Uterus (tissue), 3 donors: ENCODE measurements at regions not wholly inside any gene's neighbourhood (a gene's known extent, or its start where the extent isn't known, plus 50 kb on each side); places are given as distances from the start of the nearest gene placed in this dataset.

Experiments used
- DNase-seq, 2 donors: peaks; one replicate each; pipeline ENCODE4 v3.0.0-alpha.2; 2019 to 2020
- H3K27ac ChIP-seq, 2 donors: fragments of 200-600 bp; sonication (generic); 1 replicate in 1 of 2; 2 replicates in 1 of 2; pipeline ENCODE4 v1.5.1; 2016 to 2018
- H3K27me3 ChIP-seq, 2 donors: fragments of 200-600 bp; sonication (generic); one replicate each; pipeline ENCODE4 v1.5.1; 2018 to 2019; ENCODE audit warnings: control low read depth in 1 of 2
- H3K36me3 ChIP-seq, 2 donors: fragments of 200-600 bp; sonication (generic); one replicate each; pipeline ENCODE4 v1.5.1; 2019; ENCODE audit warnings: control low read depth in 1 of 2
- H3K4me1 ChIP-seq, 2 donors: fragments of 200-600 bp; sonication (generic); one replicate each; pipeline ENCODE4 v1.5.1; 2018 to 2019; ENCODE audit warnings: control low read depth in 1 of 2
- H3K4me3 ChIP-seq, 2 donors: fragments of 200-600 bp; sonication (generic); 1 replicate in 1 of 2; 2 replicates in 1 of 2; pipeline ENCODE4 v1.5.1; 2018 to 2019; ENCODE audit warnings: mild to moderate bottlenecking in 1 of 2
- H3K9me3 ChIP-seq, 2 donors: fragments of 200-600 bp; sonication (generic); one replicate each; pipeline ENCODE4 v1.5.1; 2019; ENCODE audit warnings: control low read depth in 1 of 2
- POLR2A ChIP-seq, 2 donors: fragments of 450-650 bp; IDR thresholded peaks; one replicate each; pipeline ENCODE4 v1.6.1; 2016; ENCODE audit warnings: antibody characterized with exemption in 2 of 2, mild to moderate bottlenecking in 1 of 2, moderate library complexity in 1 of 2
- intact Hi-C: fragments of 100-400 bp; cut with DNase I; formaldehyde crosslinking; loops from one replicate; pipeline ENCODE4 v1.15.1; 2023; ENCODE audit warnings: low total_unique reads
- TF ChIP-seq, protein P1 (sequence below), 4 experiments: fragments of 200-600 bp in 2 of 4; fragments of 450-650 bp in 2 of 4; sonication (generic) in 2 of 4; IDR thresholded peaks; one replicate each; pipeline ENCODE4 v1.5.1; 2016 to 2019; ENCODE audit warnings: antibody characterized with exemption in 4 of 4, mild to moderate bottlenecking in 2 of 4, moderate library complexity in 1 of 4
- donor health status: DM: yes; HTN: yes; CAD: no.

DNA sequence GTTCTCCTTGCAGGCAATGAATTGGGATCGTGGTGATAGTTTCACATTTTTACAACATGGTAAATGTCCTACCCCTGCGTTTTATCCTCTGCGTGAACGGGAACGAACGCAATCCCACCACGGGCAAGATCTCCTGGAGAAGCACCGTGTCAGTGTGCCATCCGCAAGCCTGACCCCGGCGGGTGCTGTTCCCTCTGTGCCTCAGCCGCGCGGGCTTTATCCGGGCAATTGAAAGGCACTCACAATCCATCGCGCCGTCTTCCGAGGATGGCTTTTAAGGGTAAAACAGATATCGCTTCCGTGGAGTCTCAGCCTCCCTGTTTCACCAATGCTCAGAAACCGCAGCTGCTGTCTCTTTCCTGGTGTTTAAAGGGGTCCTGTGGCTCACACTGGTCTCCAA, 1387.5 kb downstream of the BRD1 start:
- DNase-seq, result no peak
- Histone ChIP-seq H3K27ac (no peak overlapping the region), H3K36me3 (no peaks in the 10 kb centered on the region), H3K4me3 (no peak overlapping the region), H3K9me3 (no peaks in the 10 kb centered on the region), H3K4me1 (no peaks in the 10 kb centered on the region), H3K27me3 (no peaks in the 10 kb centered on the region)
- TF ChIP-seq POLR2A (IDR thresholded peaks at IDR 0.05), result no peak
- TF ChIP-seq, protein P1, sequence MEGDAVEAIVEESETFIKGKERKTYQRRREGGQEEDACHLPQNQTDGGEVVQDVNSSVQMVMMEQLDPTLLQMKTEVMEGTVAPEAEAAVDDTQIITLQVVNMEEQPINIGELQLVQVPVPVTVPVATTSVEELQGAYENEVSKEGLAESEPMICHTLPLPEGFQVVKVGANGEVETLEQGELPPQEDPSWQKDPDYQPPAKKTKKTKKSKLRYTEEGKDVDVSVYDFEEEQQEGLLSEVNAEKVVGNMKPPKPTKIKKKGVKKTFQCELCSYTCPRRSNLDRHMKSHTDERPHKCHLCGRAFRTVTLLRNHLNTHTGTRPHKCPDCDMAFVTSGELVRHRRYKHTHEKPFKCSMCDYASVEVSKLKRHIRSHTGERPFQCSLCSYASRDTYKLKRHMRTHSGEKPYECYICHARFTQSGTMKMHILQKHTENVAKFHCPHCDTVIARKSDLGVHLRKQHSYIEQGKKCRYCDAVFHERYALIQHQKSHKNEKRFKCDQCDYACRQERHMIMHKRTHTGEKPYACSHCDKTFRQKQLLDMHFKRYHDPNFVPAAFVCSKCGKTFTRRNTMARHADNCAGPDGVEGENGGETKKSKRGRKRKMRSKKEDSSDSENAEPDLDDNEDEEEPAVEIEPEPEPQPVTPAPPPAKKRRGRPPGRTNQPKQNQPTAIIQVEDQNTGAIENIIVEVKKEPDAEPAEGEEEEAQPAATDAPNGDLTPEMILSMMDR (IDR thresholded peaks at IDR 0.05), result no peak
- intact Hi-C loops, result no loop called here

DNA sequence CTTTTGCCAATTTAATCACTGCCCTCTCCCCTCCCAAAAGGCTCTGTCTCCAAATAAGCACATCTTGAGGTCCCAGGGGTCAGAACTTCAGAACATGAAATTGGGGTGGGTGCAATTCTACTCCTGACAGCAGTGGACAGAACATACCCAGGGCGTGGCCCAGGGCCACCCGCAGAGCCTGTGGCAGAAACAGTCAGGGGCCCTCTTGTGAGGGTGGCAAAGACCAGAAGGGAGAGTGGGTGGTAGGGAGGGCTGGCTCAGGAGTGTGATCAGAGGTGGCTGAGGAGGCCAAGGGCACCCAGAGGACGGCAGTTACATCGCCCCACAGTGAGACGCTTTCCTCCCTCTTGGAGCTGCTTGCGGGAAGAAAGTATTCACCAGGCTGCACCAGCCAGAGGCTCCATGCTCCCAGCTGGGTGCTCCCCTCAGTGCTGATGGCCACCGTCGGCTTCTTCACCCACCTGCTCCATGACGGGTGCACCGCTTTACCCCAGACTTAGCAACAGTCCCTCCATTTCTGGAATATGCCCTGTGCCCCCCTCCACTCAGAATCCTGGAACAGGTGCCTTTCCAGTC, 1388.0 kb downstream of the BRD1 start:
- Histone ChIP-seq H3K27me3 (no peaks in the 10 kb centered on the region), H3K27ac (no peak overlapping the region), H3K36me3 (no peaks in the 10 kb centered on the region), H3K4me1 (no peaks in the 10 kb centered on the region), H3K9me3 (no peaks in the 10 kb centered on the region), H3K4me3 (no peak overlapping the region)
- DNase-seq, result no peak
- intact Hi-C loops, result no loop called here
- no peak for TF ChIP-seq POLR2A (IDR thresholded peaks at IDR 0.05)
- TF ChIP-seq, protein P1 (IDR thresholded peaks at IDR 0.05), result no peak

DNA sequence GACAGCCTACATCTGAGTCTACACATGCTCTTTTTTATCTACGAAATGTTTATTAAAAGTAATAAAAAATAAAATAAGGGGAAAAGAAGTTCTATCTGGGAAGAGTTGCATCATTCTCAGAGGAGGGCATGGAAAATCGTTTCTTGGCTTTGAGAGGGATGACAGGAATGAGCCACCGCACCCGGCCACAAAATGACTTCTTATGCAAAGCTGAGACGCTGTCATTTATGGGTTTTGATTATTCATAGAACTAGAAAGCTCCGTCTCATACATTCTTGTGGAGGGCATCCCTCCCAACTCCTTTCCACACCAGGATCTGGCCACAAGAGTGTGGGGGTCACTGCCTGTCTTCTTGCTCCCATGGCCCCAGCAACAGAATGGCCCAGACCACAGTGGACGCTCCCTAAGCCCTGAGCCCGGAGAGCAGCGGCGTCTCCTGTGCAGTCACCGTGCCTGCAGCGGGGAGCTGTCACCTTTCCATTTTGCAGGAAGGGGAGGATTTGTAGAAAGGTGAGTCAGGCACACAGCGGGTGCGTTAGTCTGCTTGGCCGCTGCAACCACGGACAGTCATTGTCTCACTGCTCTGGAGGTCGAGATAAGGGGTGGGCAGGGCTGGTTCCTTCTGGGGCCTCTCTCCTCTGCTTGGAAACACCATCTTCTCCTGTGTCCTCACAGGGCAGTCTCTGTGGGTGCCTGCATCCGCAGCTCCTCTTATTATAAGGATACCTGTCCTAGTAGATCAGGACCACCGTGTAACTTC, 1388.7 kb downstream of the BRD1 start:
- Histone ChIP-seq H3K4me1 (no peaks in the 10 kb centered on the region), H3K9me3 (no peaks in the 10 kb centered on the region), H3K4me3 (no peak overlapping the region), H3K27me3 (no peaks in the 10 kb centered on the region), H3K36me3 (no peaks in the 10 kb centered on the region), H3K27ac (no peak overlapping the region)
- TF ChIP-seq, protein P1 (IDR thresholded peaks at IDR 0.05), result no peak
- TF ChIP-seq POLR2A (IDR thresholded peaks at IDR 0.05), result no peak
- intact Hi-C loops, result no loop called here
- DNase-seq, result no peak

DNA sequence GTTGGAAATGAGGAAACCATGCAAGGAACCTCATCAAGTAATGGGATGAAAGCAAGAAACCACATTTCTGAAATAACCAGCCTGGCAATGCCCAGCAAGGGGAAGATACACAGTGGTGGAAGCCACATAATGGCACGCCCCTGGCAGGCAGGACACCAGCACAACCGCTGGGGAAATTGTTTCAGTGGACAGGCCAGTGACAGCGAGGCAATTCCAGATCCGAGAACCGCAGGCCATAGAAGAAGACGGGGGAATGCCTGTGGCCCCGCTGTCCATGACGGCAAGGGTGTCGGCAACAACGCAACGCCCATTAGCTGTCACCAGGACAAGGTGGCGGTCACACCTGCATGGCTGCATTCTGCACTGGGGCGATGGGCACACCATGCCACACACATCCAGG, 1389.6 kb downstream of the BRD1 start:
- H3K4me3 ChIP-seq, result no peak overlapping the region
- intact Hi-C loops, result no loop called here
- H3K9me3 ChIP-seq, result no peaks in the 10 kb centered on the region
- H3K4me1 ChIP-seq, result no peaks in the 10 kb centered on the region
- DNase-seq, result no peak
- H3K36me3 ChIP-seq, result no peaks in the 10 kb centered on the region
- H3K27me3 ChIP-seq, result no peaks in the 10 kb centered on the region
- H3K27ac ChIP-seq, result no peak overlapping the region
- TF ChIP-seq, protein P1 (IDR thresholded peaks at IDR 0.05), result no peak
- no peak for TF ChIP-seq POLR2A (IDR thresholded peaks at IDR 0.05)

DNA sequence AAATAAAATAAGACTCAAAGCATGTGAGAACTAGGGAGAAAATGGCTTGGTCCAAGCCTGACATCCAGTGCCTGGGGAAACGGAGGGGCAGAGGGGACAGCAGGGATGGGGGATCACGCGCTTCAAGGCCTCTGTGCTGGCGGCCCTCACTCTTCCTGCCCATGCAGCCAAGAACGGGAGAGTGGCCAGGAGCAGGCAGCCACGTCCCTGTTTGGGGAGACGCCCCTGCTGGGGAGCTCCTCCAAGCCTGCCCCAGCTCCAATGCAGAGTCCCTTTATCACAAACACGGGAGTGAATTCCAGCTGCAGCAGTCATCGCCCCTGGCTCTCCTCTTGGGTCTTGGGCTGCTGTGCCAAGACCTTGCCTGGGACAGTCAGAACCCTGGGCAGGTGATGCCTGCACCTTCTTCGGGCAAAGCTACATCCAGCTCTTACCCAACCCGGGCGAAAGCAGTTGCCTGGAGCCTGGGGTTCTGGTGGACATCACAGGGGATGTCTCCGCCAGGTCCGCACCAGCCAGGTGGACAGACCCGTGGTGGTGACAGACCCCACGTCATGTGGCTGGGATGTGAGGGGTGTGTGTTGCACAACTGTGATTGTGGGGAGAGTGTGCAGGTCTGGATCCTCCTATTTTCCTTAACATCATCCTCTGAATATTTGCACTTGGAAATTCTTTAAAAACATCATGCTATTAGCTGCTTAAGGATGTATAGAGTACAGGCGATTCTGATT, 1391.3 kb downstream of the BRD1 start:
- H3K4me1 ChIP-seq, result no peaks in the 10 kb centered on the region
- H3K4me3 ChIP-seq, result no peak overlapping the region
- intact Hi-C loops, result no loop called here
- H3K36me3 ChIP-seq, result no peaks in the 10 kb centered on the region
- H3K9me3 ChIP-seq, result no peaks in the 10 kb centered on the region
- DNase-seq, result no peak
- H3K27me3 ChIP-seq, result no peaks in the 10 kb centered on the region
- no peak overlapping the region for H3K27ac ChIP-seq
- TF ChIP-seq POLR2A (IDR thresholded peaks at IDR 0.05), result no peak
- TF ChIP-seq, protein P1 (IDR thresholded peaks at IDR 0.05), result no peak
